Subcutaneous abdominal adipose tissue (tissue), 5 donors: ENCODE measurements at regions not wholly inside any gene's neighbourhood (a gene's known extent, or its start where the extent isn't known, plus 50 kb on each side); places are given as distances from the start of the nearest gene placed in this dataset.

Source experiments
- H3K27ac ChIP-seq: one replicate; pipeline ENCODE4 v1.7.0; 2013; ENCODE audit warnings: low read depth, mild to moderate bottlenecking, inconsistent platforms, low read length, moderate library complexity
- H3K27me3 ChIP-seq, 5 donors: one replicate each; pipeline ENCODE4 v1.7.0; 2013; ENCODE audit warnings: low read length in 5 of 5, inconsistent platforms in 1 of 5; ENCODE audit not compliant: control insufficient read depth in 5 of 5, insufficient read depth in 4 of 5
- H3K36me3 ChIP-seq, 5 donors: one replicate each; pipeline ENCODE4 v1.7.0; 2013; ENCODE audit warnings: low read length in 5 of 5; ENCODE audit not compliant: control insufficient read depth in 5 of 5, insufficient read depth in 5 of 5
- H3K4me1 ChIP-seq, 5 donors: one replicate each; pipeline ENCODE4 v1.7.0; 2013; ENCODE audit warnings: low read length in 5 of 5, mild to moderate bottlenecking in 3 of 5, moderate library complexity in 1 of 5; ENCODE audit not compliant: control insufficient read depth in 5 of 5, insufficient read depth in 5 of 5
- H3K4me3 ChIP-seq, 5 donors: one replicate each; pipeline ENCODE4 v1.7.0; 2013; ENCODE audit warnings: low read length in 5 of 5, low read depth in 1 of 5
- H3K9ac ChIP-seq, 5 donors: one replicate each; pipeline ENCODE4 v1.7.0; 2013; ENCODE audit warnings: low read length in 5 of 5, mild to moderate bottlenecking in 4 of 5, moderate library complexity in 3 of 5
- H3K9me3 ChIP-seq, 5 donors: one replicate each; pipeline ENCODE4 v1.7.0; 2013; ENCODE audit warnings: low read length in 5 of 5; ENCODE audit not compliant: control insufficient read depth in 5 of 5
- donor health status: healthy.
- donor health status: healthy.
- donor health status: healthy.
- donor health status: healthy.
- donor health status: healthy.

GRCh38 chr5:126069329-126069728 is 353.9 kb upstream of the GRAMD2B start:
- Histone ChIP-seq H3K36me3 (no peaks in the 10 kb centered on the region), H3K9me3 (peaks cover 0 to 8% (median 0%) of the 10 kb centered on the region in 5 donors), H3K27ac (no peak overlapping the region), H3K4me3 (no peak overlapping the region), H3K4me1 (no peaks in the 10 kb centered on the region), H3K27me3 (no peaks in the 10 kb centered on the region), H3K9ac (no peak overlapping the region)

GRCh38 chr5:126070481-126070880 is 352.7 kb upstream of the GRAMD2B start:
- Histone ChIP-seq H3K27ac (no peak overlapping the region), H3K4me1 (no peaks in the 10 kb centered on the region), H3K4me3 (no peak overlapping the region), H3K9me3 (peaks cover 0 to 8% (median 4%) of the 10 kb centered on the region in 5 donors), H3K9ac (no peak overlapping the region), H3K27me3 (no peaks in the 10 kb centered on the region), H3K36me3 (no peaks in the 10 kb centered on the region)

- Histone ChIP-seq H3K9me3 (peaks cover 0 to 9% (median 7%) of the 10 kb centered on the region in 5 donors), H3K4me1 (no peaks in the 10 kb centered on the region), H3K27me3 (no peaks in the 10 kb centered on the region), H3K36me3 (no peaks in the 10 kb centered on the region), H3K9ac (no peak overlapping the region), H3K27ac (no peak overlapping the region), H3K4me3 (no peak overlapping the region)
Measured at GRCh38 chr5:126074538-126074937, 348.7 kb upstream of the GRAMD2B start.

- Histone ChIP-seq H3K9me3 (peaks cover 2 to 31% (median 13%) of the 10 kb centered on the region in 5 donors), H3K27ac (no peak overlapping the region), H3K9ac (no peak overlapping the region), H3K36me3 (no peaks in the 10 kb centered on the region), H3K4me3 (no peak overlapping the region), H3K27me3 (no peaks in the 10 kb centered on the region), H3K4me1 (no peaks in the 10 kb centered on the region)
Measured at GRCh38 chr5:126079266-126079665, 343.9 kb upstream of the GRAMD2B start.

- no peaks in the 10 kb centered on the region for H3K27me3 ChIP-seq
- H3K27ac ChIP-seq: no peak overlapping the region
- H3K4me1 ChIP-seq: no peaks in the 10 kb centered on the region
- peaks cover 2 to 42% (median 16%) of the 10 kb centered on the region in 5 donors for H3K9me3 ChIP-seq
- no peak overlapping the region for H3K4me3 ChIP-seq
- H3K36me3 ChIP-seq: no peaks in the 10 kb centered on the region
- H3K9ac ChIP-seq: no peak overlapping the region
Measured at GRCh38 chr5:126081209-126081608, 342.0 kb upstream of the GRAMD2B start.

GRCh38 chr5:126093041-126093440 is 330.2 kb upstream of the GRAMD2B start:
- H3K27ac ChIP-seq: no peak overlapping the region
- no peaks in the 10 kb centered on the region for H3K36me3 ChIP-seq
- H3K4me3 ChIP-seq: no peak overlapping the region
- H3K4me1 ChIP-seq: no peaks in the 10 kb centered on the region
- H3K9ac ChIP-seq: no peak overlapping the region
- no peaks in the 10 kb centered on the region for H3K9me3 ChIP-seq
- no peaks in the 10 kb centered on the region for H3K27me3 ChIP-seq

- Histone ChIP-seq H3K36me3 (no peaks in the 10 kb centered on the region), H3K27ac (no peak overlapping the region), H3K27me3 (no peaks in the 10 kb centered on the region), H3K9me3 (no peaks in the 10 kb centered on the region), H3K9ac (no peak overlapping the region), H3K4me3 (no peak overlapping the region), H3K4me1 (no peaks in the 10 kb centered on the region)
Measured at GRCh38 chr5:126093718-126094117, 329.5 kb upstream of the GRAMD2B start.

- H3K9me3 ChIP-seq: no peaks in the 10 kb centered on the region
- H3K4me3 ChIP-seq: no peak overlapping the region
- H3K27me3 ChIP-seq: no peaks in the 10 kb centered on the region
- H3K9ac ChIP-seq: no peak overlapping the region
- H3K27ac ChIP-seq: no peak overlapping the region
- no peaks in the 10 kb centered on the region for H3K36me3 ChIP-seq
- no peaks in the 10 kb centered on the region for H3K4me1 ChIP-seq
Measured at GRCh38 chr5:126094991-126095390, 328.2 kb upstream of the GRAMD2B start.

- Histone ChIP-seq H3K27me3 (no peaks in the 10 kb centered on the region), H3K9ac (no peak overlapping the region), H3K4me1 (no peaks in the 10 kb centered on the region), H3K27ac (no peak overlapping the region), H3K36me3 (no peaks in the 10 kb centered on the region), H3K9me3 (no peaks in the 10 kb centered on the region), H3K4me3 (no peak overlapping the region)
Measured at GRCh38 chr5:126096442-126097006, 326.7 kb upstream of the GRAMD2B start.

- no peaks in the 10 kb centered on the region for H3K4me1 ChIP-seq
Measured at GRCh38 chr5:126097876-126098275, 325.3 kb upstream of the GRAMD2B start.

More at GRCh38 chr5:126097876-126098275, 325.3 kb upstream of the GRAMD2B start:
- no peaks in the 10 kb centered on the region for H3K27me3 ChIP-seq
- H3K9me3 ChIP-seq: no peaks in the 10 kb centered on the region
- no peaks in the 10 kb centered on the region for H3K36me3 ChIP-seq
- no peak overlapping the region for H3K27ac ChIP-seq
- H3K4me3 ChIP-seq: no peak overlapping the region
- no peak overlapping the region for H3K9ac ChIP-seq
